HG02840 (cell line): ENCODE measurements at regions not wholly inside any gene's neighbourhood (a gene's known extent, or its start where the extent isn't known, plus 50 kb on each side); places are given as distances from the start of the nearest gene placed in this dataset.

Source experiments
- ATAC-seq: cut with Tn5 transposase; IDR thresholded peaks from one replicate; pipeline ENCODE4 v1.9.1; 2021; ENCODE audit warnings: mild to moderate bottlenecking, moderate library complexity, moderate number of reproducible peaks; ENCODE audit not compliant: unreplicated experiment, low FRiP score

- no peak for ATAC-seq
Observed at GRCh38 chr3:110811050-110811449, 260.6 kb upstream of the NECTIN3 start.

DNA sequence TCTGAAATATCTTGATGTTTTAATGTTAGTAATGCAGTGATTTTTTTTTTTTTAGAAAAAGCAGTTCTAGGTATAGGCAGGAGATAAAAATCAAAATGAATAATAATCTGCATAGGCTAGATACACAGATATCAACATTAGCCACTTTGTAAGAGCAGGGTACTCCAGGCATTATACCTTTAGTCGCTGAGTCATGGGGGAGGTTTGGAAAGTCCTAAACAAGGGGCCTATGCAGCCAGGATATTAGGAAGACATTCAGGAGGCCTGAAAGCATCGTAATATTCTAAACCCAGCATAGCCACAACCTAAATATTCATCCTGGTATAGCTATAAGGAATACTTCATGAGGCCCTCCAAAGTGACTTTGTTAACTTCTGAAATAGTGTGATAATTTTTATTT lies 258.1 kb upstream of the NECTIN3 start:
- no peak for ATAC-seq

GRCh38 chr3:110814170-110815007 lies 257.2 kb upstream of the NECTIN3 start:
- ATAC-seq, result peak; percentile 70

GRCh38 chr3:110815008-110815583 lies 256.5 kb upstream of the NECTIN3 start:
- ATAC-seq, result no peak

DNA sequence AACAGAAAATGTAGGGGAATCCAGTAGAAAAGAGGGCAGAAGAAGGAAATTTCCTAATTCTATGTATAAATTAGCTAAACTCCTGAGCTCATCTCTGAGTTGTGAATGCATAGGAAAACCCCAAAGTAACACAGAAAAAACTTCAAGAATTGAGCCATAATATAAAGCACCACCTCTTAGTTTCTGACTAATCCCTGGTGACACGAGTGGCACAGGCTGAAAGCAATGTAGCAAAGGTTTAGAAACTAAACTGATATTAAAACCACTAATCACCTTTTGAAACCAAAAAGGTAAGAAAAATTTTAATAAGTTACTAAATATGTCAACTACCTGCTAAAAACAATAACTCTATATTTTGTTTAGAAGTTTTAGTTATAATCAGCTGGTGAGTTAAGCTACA lies 255.6 kb upstream of the NECTIN3 start:
- ATAC-seq, result no peak

DNA sequence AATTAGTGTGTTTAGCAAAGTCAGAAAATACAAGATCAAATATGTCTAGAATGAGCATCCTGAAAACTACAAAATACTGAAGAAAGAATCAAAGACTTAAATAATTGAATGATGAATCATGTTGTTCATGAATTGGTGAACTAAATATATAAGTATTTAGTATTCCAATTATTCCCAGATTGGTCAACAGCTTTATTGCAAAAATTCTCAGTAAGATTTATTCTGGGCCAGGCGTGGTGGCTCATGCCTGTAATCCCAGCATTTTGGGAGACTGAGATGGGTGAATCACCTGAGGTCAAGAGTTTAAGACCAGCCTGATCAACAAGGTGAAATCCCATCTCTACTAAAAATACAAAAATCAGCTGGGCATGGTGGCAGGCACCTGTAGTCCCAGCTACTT lies 250.0 kb upstream of the NECTIN3 start:
- no peak for ATAC-seq

GRCh38 chr3:110822971-110823370 lies 248.6 kb upstream of the NECTIN3 start:
- ATAC-seq, result no peak

DNA sequence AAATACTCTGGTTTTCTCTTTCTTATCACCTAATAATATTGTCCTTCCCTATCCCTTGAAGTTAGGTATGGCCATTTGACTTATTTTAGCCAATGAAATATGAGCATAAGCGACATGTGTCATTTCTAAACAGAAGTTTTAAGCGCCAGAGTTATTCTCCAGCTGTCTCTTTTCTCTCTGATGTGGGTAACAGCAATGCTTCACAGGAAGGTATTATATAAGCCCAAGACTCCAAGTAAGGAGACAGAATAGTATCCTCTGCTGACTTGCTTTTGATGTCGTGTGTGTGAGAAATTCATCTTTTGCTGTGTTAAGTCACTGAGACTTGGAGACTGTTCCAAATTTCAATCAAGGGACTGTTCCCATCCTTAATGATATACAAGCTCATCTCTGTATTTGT lies 224.6 kb upstream of the NECTIN3 start:
- ATAC-seq, result no peak

DNA sequence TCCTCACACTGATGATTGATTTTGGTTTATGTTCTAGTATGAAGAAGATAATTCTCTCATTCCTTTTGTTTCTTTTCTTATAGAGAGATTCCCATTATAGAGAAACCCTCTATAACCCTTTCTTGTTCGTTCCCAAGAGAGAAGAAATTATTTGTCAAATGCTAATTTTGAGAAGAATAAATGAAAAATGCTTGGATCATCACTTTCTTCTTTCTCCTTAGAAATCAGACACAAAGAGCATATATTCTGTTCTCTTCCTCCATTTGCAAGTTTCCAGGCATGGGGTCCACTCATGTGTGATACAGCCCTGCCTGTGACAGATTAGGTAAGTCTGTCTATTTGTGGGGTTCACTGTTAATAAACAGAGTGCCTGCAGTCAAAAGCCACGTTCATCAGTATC lies 222.6 kb upstream of the NECTIN3 start:
- no peak for ATAC-seq

- no peak for ATAC-seq
Observed at GRCh38 chr3:110851736-110852135, 219.9 kb upstream of the NECTIN3 start.

DNA sequence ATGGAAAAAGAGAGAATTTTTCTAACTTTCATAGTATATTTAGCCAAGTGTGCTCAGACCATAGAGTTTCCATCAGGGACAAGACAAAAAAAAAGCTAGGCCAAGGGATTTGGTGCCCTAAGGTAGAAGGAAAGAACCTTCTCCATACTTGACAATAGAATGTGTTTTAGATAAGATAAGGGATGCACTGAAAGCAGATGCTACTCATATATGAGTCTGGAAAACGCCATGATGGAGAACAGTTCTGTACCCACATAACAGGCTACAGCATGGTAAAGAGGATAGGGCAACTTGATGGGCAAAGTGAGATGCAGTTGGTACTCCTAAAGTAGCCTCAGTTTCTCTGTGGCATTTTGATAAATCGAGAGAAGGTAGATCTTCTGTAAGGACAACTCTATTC lies 216.4 kb upstream of the NECTIN3 start:
- ATAC-seq, result no peak

DNA sequence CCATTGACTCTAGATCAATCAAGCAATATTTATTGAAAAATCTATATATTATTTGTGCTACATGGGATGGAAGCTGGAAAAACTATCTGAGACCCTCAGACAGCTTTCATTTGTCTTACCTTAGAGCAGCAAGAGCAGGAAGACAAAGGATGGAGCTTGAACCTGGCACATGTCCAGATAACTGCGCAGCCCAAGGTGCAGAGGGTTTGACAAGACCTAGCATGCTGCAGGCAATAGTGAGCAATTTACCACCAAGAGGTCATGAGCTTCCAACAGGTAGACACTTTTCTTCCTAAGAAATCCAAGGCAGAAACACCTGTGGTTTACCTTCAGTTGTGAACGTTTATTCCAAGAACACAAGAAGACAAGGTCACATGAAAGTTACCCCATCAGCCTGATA lies 214.7 kb upstream of the NECTIN3 start:
- no peak for ATAC-seq

- ATAC-seq, result no peak
Observed at GRCh38 chr3:110858549-110858948, 213.1 kb upstream of the NECTIN3 start.

DNA sequence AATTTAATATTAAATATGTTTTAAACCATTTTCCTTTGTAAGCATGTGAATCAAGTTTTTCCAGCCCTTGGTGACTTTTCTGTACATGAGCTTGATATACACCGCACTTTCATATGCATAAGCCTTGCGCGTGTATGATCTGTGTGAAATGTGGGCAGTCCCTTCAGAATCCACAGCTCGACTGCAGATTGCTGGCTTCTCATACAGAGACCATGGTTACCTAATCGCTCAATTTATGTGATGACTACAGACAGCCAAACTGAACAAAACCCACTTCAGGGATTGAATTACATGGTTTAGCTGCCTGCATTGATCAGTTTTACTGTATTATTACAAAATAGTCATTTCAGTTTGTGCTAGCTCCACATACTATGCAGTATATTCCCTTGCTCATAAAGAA lies 212.3 kb upstream of the NECTIN3 start:
- no peak for ATAC-seq

DNA sequence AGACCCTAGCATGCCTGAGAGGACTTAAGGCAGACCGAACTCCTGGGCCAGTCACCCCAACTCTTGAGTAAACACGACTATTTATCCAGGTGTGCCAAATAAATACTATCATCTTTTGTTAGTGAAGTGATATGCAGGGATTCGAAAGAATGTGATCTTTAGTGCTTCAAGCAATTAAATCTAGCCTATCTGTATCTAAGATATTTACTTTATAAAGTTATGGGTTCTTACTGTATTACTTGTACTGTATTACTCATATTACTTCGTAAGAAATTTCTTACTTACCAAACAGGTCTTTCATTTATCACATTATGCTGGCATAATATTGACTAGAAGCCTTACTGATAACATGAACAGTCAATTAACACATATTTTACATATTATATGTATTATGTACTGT lies 211.6 kb upstream of the NECTIN3 start:
- no peak for ATAC-seq

DNA sequence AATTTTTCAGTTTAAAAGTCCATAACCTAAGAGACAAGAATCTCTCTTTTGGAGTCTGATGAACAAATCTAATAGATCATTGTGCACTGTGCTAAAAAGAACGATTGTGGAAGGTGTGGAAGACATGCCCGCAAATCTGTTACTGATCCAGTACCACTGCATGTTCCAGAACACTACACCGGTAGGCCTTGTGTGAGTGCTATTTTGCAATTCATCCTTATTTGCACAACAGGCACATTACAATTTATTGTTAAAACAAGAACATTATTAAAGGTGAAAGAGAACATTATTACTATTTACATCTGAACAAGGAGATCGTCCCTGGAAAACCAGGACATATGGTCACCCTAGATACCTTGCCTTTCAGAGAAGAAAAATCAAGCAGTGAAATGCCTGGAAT lies 205.7 kb upstream of the NECTIN3 start:
- ATAC-seq, result no peak

DNA sequence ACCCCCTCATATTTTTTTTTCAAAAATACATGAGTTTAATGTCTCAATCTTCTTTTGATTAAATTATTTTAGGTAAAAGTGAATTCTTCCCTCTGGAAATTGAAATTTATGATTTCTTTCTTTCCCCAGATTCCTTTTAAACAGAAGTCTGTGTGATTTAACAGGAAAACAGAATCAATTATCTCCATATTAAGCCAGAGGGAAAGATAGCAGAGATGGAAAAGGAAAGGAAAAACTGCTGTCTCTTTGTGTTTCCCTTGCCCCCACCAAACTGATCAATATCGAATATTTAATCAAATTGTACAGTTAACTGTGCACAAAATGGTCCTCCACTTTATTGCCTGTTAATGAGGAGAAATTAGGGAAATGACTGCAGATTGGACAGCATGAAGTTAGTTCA lies 203.5 kb upstream of the NECTIN3 start:
- no peak for ATAC-seq

- ATAC-seq, result no peak
Observed at GRCh38 chr3:110869736-110870135, 201.9 kb upstream of the NECTIN3 start.

DNA sequence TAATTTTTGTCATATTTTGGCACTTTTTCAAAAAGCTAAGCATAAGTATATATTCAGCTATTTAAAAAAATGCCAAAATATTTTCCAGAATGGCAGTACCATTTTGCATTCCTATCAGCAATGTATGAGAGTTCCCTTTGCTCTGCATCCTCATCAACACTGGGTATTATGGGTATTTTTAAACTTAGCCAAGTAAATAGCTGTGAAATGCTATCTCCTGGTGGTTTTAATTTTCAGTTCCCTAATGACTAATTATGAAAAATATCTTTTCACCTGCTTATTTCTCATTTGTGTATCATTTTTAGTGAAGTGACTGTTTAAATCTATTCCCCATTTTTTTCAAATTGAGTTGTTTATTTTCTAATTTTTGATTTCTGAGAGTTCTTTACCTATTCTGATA lies 199.7 kb upstream of the NECTIN3 start:
- no peak for ATAC-seq

DNA sequence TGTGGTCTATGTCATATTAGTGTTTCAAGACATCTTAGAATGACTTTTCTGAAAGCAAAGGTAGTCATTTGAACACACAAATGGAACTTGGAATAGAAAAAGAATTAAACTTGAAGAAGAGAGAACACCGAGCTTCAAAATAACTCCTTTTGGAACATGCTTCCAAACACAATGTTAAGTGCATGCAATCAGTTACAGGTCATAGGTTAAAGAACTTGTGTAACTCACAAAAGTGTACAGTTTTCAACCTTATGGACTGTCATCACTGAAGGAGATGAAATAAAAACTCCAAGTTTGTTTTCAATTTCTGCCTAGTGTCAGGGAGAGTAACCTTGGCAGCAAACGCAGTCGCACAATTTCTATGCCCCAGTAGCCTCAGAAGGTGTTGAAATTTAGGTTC lies 192.9 kb upstream of the NECTIN3 start:
- ATAC-seq, result no peak

DNA sequence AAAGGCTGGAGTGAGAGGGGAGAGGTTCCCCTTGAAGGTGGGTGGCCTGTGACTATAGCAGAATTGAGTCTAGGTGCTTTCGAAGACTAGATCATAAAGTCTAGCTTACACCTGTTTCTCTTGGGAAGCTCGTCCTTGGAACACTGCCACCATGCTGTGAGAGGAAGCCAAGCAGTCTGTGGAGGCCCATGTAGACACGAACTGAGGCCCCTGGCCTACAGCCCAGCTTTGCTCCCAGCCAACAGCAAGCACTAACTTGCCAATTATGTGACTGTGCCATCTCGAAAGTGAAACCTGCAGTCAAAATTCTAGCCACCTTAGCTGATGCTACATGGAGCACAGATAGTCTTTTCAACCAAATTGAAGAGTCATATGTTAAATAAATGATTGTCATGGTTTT lies 190.5 kb upstream of the NECTIN3 start:
- ATAC-seq, result no peak

DNA sequence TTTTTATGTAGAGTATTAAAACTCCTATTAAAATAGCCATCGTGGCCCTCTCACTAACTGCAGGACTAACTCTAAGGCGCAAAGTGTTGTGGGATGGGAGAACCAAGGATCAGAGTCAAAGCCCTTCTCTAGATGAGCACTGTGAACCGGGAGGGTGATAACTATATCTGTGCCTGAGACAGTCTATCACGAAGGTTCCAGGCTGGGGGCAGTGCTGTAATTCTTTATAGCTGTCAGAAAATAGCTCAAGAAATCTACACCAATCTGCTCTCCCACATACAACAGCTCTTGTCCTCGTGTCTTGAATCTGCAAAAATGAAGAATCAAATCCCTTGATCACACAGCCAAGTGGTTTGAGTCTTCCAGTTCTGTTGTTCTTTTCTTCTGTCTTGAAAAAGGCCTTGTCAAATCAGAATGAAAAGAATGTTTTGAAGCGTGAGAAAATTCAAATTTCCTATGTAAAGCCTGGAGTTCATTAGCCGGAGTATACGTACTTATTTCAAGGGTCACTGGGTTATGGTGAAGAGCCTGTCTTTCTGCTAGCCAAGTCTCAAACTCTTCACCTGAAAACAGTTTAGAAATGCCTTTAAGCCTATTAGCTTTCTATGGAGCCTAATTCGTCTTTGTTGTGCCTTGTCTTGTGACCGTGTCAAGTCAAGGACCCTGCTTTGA lies 185.3 kb upstream of the NECTIN3 start:
- ATAC-seq, result no peak
